CD4-positive, alpha-beta T cell treated with Interleukin-6 at 100 ng/mL for 8 hours (primary cell): ENCODE measurements at regions not wholly inside any gene's neighbourhood (a gene's known extent, or its start where the extent isn't known, plus 50 kb on each side); places are given as distances from the start of the nearest gene placed in this dataset.
"Not testable (repeated sequence)": the region's sequence is repeated elsewhere in the genome, so short reads cannot be mapped to it uniquely, and the experiment has no call there.

Experiments
- DNase-seq: peaks from one replicate; pipeline ENCODE4 v3.0.0-alpha.2; 2020; ENCODE audit warnings: mixed read lengths, low spot score

- no peak for DNase-seq
Observed at GRCh38 chr12:126290456-126290855, 1225.2 kb downstream of the AACS start.

DNA sequence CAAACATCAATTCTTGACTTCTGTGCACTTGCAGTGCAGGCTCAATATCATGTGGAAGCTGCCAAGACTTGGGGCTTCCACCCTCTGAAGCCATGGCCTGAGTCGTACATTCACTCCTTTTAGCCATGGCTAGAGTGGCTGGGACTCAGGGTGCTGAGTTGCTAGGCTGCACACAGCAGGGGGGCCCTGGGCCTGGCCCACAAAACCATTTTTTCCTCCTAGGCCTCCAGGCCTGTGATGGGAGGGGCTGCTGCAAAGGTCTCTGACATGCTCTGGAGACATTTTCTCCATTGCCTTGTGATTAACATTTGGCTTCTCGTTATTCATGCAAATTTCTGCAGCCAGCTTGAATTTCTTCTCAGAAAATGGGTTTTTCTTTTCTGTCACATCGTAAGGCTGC is 1226.8 kb downstream of the AACS start:
- not testable (repeated sequence) for DNase-seq

GRCh38 chr12:126295652-126296051 is 1230.4 kb downstream of the AACS start:
- DNase-seq = no peak

GRCh38 chr12:126309278-126309677 is 1244.0 kb downstream of the AACS start:
- no peak for DNase-seq

DNA sequence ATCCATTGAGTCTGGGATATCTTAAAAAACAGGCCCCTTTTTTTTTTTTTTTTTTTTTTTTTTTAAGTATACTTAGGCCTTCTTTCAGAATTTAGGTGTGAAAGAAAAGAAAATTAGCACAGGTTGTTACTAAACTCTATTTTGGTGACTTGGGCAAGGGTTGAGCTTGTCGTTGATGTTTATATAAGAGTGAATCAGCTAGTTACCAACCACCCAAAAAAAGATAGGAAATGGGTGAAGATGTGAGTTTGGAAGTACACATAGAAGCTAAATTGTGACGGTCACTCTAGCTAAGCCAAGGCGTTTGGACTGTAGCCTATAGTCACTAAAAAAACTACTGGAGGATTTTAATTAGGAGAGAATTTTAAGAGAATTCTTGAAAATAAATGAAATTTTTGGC is 1247.2 kb downstream of the AACS start:
- DNase-seq = no peak

- DNase-seq = no peak
Observed at GRCh38 chr12:126316411-126316810, 1251.2 kb downstream of the AACS start.

- no peak for DNase-seq
Observed at GRCh38 chr12:126337556-126338441, 1272.6 kb downstream of the AACS start.

- DNase-seq = no peak
Observed at GRCh38 chr12:126342866-126343265, 1277.6 kb downstream of the AACS start.

DNA sequence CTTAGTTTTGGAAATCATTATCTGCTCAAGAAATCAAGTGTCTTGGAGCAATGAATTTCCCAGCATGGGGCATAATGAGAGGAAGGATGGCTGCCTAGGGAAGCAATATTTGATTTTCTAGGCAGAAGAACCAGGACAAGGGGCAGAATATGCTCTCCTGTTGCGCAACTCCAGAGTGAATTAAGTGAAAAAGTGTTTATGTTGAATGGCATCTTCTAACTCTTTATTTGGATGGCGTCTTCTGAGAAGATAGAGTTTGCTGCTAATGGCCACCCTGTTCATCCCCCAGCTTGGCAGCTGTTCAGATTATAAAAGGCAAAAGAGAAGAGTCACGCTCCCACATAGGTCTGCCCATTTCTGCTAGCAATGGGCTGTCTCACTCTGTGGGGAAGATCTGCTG is 1278.1 kb downstream of the AACS start:
- DNase-seq = no peak

DNA sequence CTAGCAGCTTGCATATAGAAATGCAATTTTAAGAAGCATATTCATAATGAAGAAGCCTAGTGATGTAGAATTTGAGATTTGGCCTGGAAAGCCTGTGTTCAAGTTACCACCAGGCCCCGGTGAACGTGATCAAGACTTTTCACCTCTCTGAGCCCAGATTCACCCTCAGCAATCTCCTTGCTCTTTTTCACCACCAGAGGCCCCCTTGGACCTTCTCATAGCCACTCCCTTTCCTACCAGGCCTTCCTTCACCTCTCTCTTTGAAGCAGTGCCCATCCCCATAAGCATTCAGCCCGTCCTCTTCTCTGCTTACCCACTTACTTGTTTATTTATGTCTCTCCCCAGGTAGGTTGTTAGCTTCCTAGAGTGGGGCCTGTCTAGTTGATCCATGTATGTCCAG is 1280.9 kb downstream of the AACS start:
- DNase-seq = no peak

GRCh38 chr12:126347421-126347820 is 1282.2 kb downstream of the AACS start:
- no peak for DNase-seq

DNA sequence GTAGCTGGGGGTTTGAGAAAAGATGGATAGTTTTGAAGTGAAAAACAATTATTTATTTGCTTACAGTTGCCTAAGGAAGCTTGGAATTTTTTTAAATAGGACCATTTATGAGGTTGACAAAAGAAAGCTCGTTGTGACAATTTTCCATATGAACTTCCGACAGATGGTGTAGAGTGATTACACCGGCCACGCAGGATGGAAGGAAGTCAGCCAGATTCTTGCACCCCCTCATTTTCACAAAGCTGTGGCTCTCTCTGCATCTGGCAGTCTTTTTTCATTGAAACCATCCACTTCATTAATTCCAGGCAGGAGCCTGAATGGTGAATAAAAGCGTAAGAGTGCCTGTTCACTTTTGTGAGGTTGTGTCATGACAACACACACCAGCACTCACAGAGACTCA is 1284.1 kb downstream of the AACS start:
- no peak for DNase-seq

GRCh38 chr12:126353604-126354003 is 1288.4 kb downstream of the AACS start:
- DNase-seq = no peak

DNA sequence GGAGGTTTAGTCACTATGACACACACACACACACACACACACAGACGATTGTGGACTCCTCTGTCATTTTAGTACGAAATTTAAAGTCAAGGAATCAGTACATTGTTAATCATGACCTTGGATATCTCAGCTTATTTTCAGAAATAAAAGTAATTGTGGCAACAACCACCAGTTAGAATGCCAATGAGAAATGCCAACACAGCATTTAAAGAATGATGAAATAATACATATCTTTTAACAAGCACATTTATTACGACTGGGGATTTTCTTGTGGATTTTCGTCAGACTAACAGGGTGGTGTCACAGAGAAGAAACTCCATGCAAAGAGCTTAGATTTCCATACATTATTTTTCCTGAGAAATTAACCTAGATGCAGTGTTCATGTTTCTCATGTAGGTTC is 1289.4 kb downstream of the AACS start:
- DNase-seq = no peak

- no peak for DNase-seq
Observed at GRCh38 chr12:126355346-126355745, 1290.1 kb downstream of the AACS start.

DNA sequence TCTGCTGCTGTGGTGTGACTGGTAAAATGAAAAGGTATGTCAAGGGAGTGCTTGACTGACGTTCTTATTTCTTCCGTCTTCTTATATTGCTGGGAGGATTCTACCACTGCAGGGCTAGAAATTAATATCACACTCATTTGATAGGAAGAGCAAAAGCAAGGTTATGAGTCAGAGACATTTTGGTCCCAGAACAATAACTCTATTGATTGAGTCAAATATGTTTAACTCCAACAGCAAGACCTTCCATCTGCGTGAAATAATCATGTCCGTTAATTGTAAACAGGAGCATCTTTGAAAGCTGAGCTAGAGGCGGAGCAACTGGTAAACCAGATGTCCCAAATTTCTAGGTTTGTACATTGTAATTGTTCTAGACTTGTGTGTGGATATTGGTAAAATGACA is 1293.6 kb downstream of the AACS start:
- DNase-seq = no peak

GRCh38 chr12:126359216-126359615 is 1294.0 kb downstream of the AACS start:
- no peak for DNase-seq

DNA sequence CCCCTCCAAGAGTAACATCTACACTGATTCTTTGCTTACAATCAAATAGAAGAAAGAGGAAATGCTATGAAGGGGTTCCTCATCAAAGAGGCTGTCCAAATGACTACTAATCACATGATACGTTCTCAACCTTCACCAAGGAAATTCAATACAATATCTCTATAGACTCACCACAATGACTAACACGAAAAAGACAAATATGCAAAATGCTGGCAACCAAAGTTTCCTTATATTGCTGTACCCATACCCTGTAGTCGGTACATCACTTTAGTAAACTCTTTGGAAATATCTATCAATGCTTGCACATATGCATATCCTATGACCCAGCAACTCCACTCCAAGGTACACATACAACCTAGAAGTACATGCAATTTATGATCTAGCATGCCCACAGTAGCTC is 1296.6 kb downstream of the AACS start:
- DNase-seq = no peak

GRCh38 chr12:126362493-126362892 is 1297.3 kb downstream of the AACS start:
- DNase-seq = no peak

DNA sequence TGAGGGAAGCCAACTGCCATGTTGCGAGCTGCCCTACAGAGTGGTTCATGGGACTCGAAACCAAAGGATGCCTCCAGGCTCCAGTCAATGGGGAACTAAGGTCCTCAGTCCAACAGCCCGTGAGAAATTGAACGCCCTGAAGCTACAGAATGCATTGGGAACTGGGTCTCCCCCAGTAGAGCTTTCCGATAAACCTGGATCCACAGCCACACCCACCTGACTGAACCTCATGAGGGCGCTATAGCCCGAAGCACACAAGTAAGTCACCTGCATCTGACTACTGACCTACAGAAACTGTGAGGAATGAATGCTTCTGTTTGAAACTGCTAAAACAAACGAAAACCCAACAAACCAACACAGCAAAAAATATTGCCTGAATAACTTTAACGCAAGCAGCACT is 1297.7 kb downstream of the AACS start:
- no peak for DNase-seq

- DNase-seq = no peak
Observed at GRCh38 chr12:126369487-126370463, 1304.5 kb downstream of the AACS start.

- no peak for DNase-seq
Observed at GRCh38 chr12:126383506-126383905, 1318.3 kb downstream of the AACS start.

DNA sequence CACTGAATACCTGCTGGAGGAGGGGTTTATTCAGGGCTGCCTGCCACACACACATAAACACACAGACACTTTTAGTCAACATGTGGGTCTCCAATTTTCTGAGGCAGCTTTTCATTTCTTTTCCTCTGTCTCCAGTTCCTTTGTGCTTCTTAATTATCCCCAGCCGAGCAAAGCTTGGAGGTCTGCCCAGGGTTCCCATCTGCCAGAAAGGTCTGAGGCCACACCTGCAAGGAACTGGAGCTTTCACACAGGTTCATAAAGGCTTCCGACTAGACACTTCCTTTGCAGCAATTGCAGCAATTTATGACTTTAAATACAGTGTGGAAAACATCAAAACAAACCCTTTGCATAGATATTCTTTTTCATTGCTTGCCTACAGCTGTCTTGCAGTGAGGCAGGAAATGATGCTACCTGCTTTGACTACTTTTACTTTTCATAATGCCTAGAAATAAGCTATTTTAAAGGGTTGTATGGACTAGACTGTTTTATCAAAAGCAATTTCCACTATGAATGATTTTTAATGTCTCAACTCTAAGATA is 1318.9 kb downstream of the AACS start:
- DNase-seq = no peak
